ENCODE measurements at regions not wholly inside any gene's neighbourhood (a gene's known extent, or its start where the extent isn't known, plus 50 kb on each side); places are given as distances from the start of the nearest gene placed in this dataset.

DNA sequence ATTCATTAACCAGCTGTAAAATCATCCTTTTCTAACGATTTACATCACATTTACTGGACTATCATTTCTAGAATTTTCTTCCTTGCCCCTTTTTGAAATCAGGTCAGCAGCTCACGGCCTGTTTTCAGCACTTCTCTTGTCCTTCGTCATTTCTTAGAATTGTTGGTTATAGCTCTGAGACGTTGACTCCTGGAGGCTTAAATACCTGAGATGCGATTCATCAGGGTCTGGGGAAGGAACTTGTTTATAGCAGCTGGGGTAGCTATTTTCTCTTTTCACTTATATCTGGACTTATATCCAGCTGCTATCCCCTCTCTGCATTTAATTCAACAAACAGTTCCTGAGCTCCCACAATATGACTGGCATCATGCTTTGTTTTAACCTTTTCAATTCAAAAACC is 338.7 kb upstream of the TNRC6C start:
- TF ChIP-seq CTCF (IDR thresholded peaks at IDR 0.05) (no peak), ZFX (IDR thresholded peaks at IDR 0.05; ENCODE audit: borderline replicate concordance) (no peak)

All from 22Rv1 (cell line).